ENCODE measurements at regions not wholly inside any gene's neighbourhood (a gene's known extent, or its start where the extent isn't known, plus 50 kb on each side); places are given as distances from the start of the nearest gene placed in this dataset.

- TF ChIP-seq EZH2phosphoT487 (IDR thresholded peaks at IDR 0.05; ENCODE audit: borderline replicate concordance) (no peak), CTCF (IDR thresholded peaks at IDR 0.05 in 2 of 3, conservative IDR thresholded peaks at IDR 0.05 in 1 of 3; ENCODE audit: borderline replicate concordance in 1 of 3, insufficient read depth in 1 of 3, low read depth in 2 of 3, low read length in 2 of 3) (no peak), SP1 (IDR thresholded peaks at IDR 0.05; ENCODE audit: low read depth) (no peak), REST (IDR thresholded peaks at IDR 0.05; ENCODE audit: low read depth) (no peak), CEBPB (IDR thresholded peaks at IDR 0.05; ENCODE audit: low read depth) (no peak)
Measured at GRCh38 chr3:146702237-146702636, 97.1 kb upstream of the PLSCR5 start.
